Heart left ventricle (tissue), 16 donors: ENCODE measurements at regions not wholly inside any gene's neighbourhood (a gene's known extent, or its start where the extent isn't known, plus 50 kb on each side); places are given as distances from the start of the nearest gene placed in this dataset.

Experiments used
- ATAC-seq, 4 donors: fragments of 200-7000 bp; cut with Tn5 transposase; one replicate each; pipeline ENCODE4 v1.9.1; 2020 to 2022; ENCODE audit warnings: moderate library complexity in 4 of 4, mild to moderate bottlenecking in 3 of 4, moderate number of reproducible peaks in 1 of 4
- DNase-seq, 5 donors: peaks; one replicate each; pipeline ENCODE4 v3.0.0-alpha.2; 2020
- H3K27ac ChIP-seq, 12 donors: fragments of 200-600 bp; sonication (generic) in 4 of 12; one replicate each; pipeline versions ENCODE4 v1.5.0 to v1.8.0; 2016 to 2022; ENCODE audit warnings: mild to moderate bottlenecking in 2 of 12
- H3K27me3 ChIP-seq, 9 donors: fragments of 200-600 bp; sonication (generic) in 2 of 9; one replicate each; pipeline versions ENCODE4 v1.5.1 to v1.8.0; 2016 to 2022; ENCODE audit warnings: mild to moderate bottlenecking in 3 of 9
- H3K36me3 ChIP-seq, 9 donors: fragments of 200-600 bp; sonication (generic) in 2 of 9; one replicate each; pipeline versions ENCODE4 v1.5.0 to v1.8.0; 2018 to 2022; ENCODE audit warnings: mild to moderate bottlenecking in 2 of 9
- H3K4me1 ChIP-seq, 12 donors: fragments of 200-600 bp; sonication (generic) in 4 of 12; one replicate each; pipeline versions ENCODE4 v1.5.0 to v1.8.0; 2016 to 2022; ENCODE audit warnings: mild to moderate bottlenecking in 3 of 12
- H3K4me3 ChIP-seq, 12 donors: fragments of 200-600 bp; sonication (generic) in 4 of 12; one replicate each; pipeline versions ENCODE4 v1.5.0 to v1.8.0; 2017 to 2022; ENCODE audit warnings: mild to moderate bottlenecking in 9 of 12, moderate library complexity in 4 of 12
- H3K9me3 ChIP-seq, 12 donors: fragments of 200-600 bp; sonication (generic) in 4 of 12; one replicate each; pipeline versions ENCODE4 v1.5.0 to v1.8.0; 2016 to 2022; ENCODE audit warnings: mild to moderate bottlenecking in 1 of 12
- CTCF ChIP-seq, 12 donors: fragments of 200-600 bp; sonication (generic) in 4 of 12; IDR thresholded peaks; one replicate each; pipeline versions ENCODE4 v1.5.0 to v1.8.0; 2018 to 2022; ENCODE audit warnings: antibody characterized with exemption in 12 of 12, mild to moderate bottlenecking in 5 of 12
- POLR2A ChIP-seq, 2 donors: fragments of 450-650 bp; IDR thresholded peaks; one replicate each; pipeline ENCODE4 v1.6.1; 2017; ENCODE audit warnings: antibody characterized with exemption in 2 of 2, mild to moderate bottlenecking in 2 of 2, moderate library complexity in 2 of 2
- WGBS, 4 donors: extraction: QIAGEN DNeasy Blood & Tissue Kit in 2 of 4; methylation state at CpG; one replicate each; pipeline versions ENCODE4 v1.1.5 to v1.1.7; 2013 to 2018; 5-methylcytosine and 5-hydroxymethylcytosine counted together
- intact Hi-C, 10 donors: fragments of 100-400 bp; cut with DNase I; formaldehyde crosslinking; loops; one replicate each; pipeline versions ENCODE4 v1.11.1 to v1.14.2; 2022
- donor health status: ischemic (EF 13 %, LVEDD 7.1; RV severe dilation, severe dysfunction).
- donor health status: healthy with polysubstance abuse.
- donor health status: DM: no; HTN: yes; CAD: no.
- donor health status: DM: no; HTN: no; CAD: no.
- donor health status: ischemic (EF 25% LVEDD 6.9; RV normal size, moderate dysfunction).
- donor health status: ischemic (EF 25% LVEDD 5.7; RV mildly dilated, moderate dysfunction).
- donor health status: healthy.
- donor health status: DM: yes; HTN: yes; CAD: no.
- donor health status: ischemic (EF 35%, LVEDD 5.7; RV mildly dilated, moderate dysfunction).
- donor health status: nonischemic (EF 11% LVEDD 7.7; RV severe dilation, severe dysfunction).
- donor health status: DM: yes; HTN: yes; CAD: no.
- donor health status: PGD.
- donor health status: ischemic (EF 29% LVEDD 5.4; RV normal size, mild dysfunction).
- donor health status: nonischemic (EF 23%, LVEDD 6.1; RV moderate dilation, normal function).

- Histone ChIP-seq H3K9me3 (no peaks in the 10 kb centered on the region), H3K4me3 (no peak overlapping the region), H3K36me3 (no peaks in the 10 kb centered on the region), H3K4me1 (no peaks in the 10 kb centered on the region), H3K27ac (no peak overlapping the region), H3K27me3 (peaks cover 0 to 6% (median 0%) of the 10 kb centered on the region in 9 donors)
- intact Hi-C loops, result no loop called here
- TF ChIP-seq POLR2A (IDR thresholded peaks at IDR 0.05) (no peak), CTCF (IDR thresholded peaks at IDR 0.05) (no peak)
- 85 to 91% (median 89%) methylated on average over 6 of the region's 6 CpGs for WGBS, 4 donors
- DNase-seq (no peak), ATAC-seq (no peak)
Measured at GRCh38 chr10:84659027-84659426, 330.6 kb downstream of the CCSER2 start.

- DNase-seq, result no peak
- TF ChIP-seq POLR2A (IDR thresholded peaks at IDR 0.05) (no peak), CTCF (IDR thresholded peaks at IDR 0.05) (no peak)
- Histone ChIP-seq H3K27me3 (peaks cover 0 to 6% (median 0%) of the 10 kb centered on the region in 9 donors), H3K4me1 (no peaks in the 10 kb centered on the region), H3K4me3 (no peak overlapping the region), H3K9me3 (no peaks in the 10 kb centered on the region), H3K27ac (no peak overlapping the region), H3K36me3 (no peaks in the 10 kb centered on the region)
- WGBS, 4 donors, result 72 to 80% (median 74%) methylated on average over 10 to 12 of the region's 12 CpGs
- intact Hi-C loops, result no loop called here
- no peak for ATAC-seq
Measured at GRCh38 chr10:84659497-84660439, 331.4 kb downstream of the CCSER2 start.

GRCh38 chr10:84660450-84661159, 332.2 kb downstream of the CCSER2 start:
- no peak overlapping the region for H3K27ac ChIP-seq
- DNase-seq (no peak), ATAC-seq (no peak)
- no peaks in the 10 kb centered on the region for H3K9me3 ChIP-seq
- H3K4me1 ChIP-seq, result no peaks in the 10 kb centered on the region
- H3K36me3 ChIP-seq, result no peaks in the 10 kb centered on the region
- intact Hi-C loops, result no loop called here
- no peak for TF ChIP-seq POLR2A (IDR thresholded peaks at IDR 0.05)
- TF ChIP-seq CTCF (IDR thresholded peaks at IDR 0.05), result no peak
- H3K4me3 ChIP-seq, result no peak overlapping the region
- WGBS, 4 donors, result 58 to 64% (median 61%) methylated on average over 8 to 9 of the region's 9 CpGs
- H3K27me3 ChIP-seq, result peaks cover 0 to 6% (median 0%) of the 10 kb centered on the region in 9 donors

- ATAC-seq, result no peak
- Histone ChIP-seq H3K36me3 (no peaks in the 10 kb centered on the region), H3K4me1 (no peaks in the 10 kb centered on the region), H3K9me3 (no peaks in the 10 kb centered on the region), H3K27ac (no peak overlapping the region), H3K27me3 (peaks cover 0 to 6% (median 0%) of the 10 kb centered on the region in 9 donors), H3K4me3 (no peak overlapping the region)
- no peak for TF ChIP-seq CTCF (IDR thresholded peaks at IDR 0.05)
- no peak for TF ChIP-seq POLR2A (IDR thresholded peaks at IDR 0.05)
- intact Hi-C loops, result no loop called here
- DNase-seq, result no peak
- 72 to 85% (median 78%) methylated on average over 5 of the region's 5 CpGs for WGBS, 4 donors
Measured at GRCh38 chr10:84665211-84665610, 336.8 kb downstream of the CCSER2 start.
